ENCODE measurements at regions not wholly inside any gene's neighbourhood (a gene's known extent, or its start where the extent isn't known, plus 50 kb on each side); places are given as distances from the start of the nearest gene placed in this dataset.

DNA sequence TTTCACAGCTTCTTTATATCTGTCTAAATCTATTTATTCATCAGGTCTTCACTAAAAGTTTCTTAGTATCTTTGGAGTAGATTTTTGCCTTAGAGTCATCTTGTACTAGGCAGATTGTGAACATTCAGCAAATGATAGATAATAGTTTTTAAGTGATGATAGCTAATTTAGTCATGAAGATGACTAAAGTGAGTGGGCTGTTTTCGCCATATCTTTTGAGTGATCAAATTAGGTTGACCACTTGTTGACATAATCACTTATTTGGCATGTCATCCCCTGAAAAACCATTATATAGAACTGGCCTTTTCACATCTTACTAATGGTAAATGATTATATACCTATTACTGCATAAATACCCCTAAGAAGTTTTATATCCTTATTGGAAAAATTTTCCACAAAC lies 999.2 kb downstream of the PCDH17 start:
- TF ChIP-seq PPARA (CRISPR knock-in tag; IDR thresholded peaks at IDR 0.05; ENCODE audit: borderline replicate concordance) (no peak), ZFP30 (CRISPR knock-in tag; IDR thresholded peaks at IDR 0.05) (no peak), BACH2 (CRISPR knock-in tag; IDR thresholded peaks at IDR 0.05; ENCODE audit: borderline replicate concordance) (no peak)
- TF ChIP-seq, protein P1, sequence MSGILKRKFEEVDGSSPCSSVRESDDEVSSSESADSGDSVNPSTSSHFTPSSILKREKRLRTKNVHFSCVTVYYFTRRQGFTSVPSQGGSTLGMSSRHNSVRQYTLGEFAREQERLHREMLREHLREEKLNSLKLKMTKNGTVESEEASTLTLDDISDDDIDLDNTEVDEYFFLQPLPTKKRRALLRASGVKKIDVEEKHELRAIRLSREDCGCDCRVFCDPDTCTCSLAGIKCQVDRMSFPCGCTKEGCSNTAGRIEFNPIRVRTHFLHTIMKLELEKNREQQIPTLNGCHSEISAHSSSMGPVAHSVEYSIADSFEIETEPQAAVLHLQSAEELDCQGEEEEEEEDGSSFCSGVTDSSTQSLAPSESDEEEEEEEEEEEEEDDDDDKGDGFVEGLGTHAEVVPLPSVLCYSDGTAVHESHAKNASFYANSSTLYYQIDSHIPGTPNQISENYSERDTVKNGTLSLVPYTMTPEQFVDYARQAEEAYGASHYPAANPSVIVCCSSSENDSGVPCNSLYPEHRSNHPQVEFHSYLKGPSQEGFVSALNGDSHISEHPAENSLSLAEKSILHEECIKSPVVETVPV (CRISPR knock-in tag; IDR thresholded peaks at IDR 0.05), result no peak

All from SK-N-SH treated with all-trans-retinoic acid at 6 μM for 48 hours (cell line).